Nephron (organoid): ENCODE measurements at regions not wholly inside any gene's neighbourhood (a gene's known extent, or its start where the extent isn't known, plus 50 kb on each side); places are given as distances from the start of the nearest gene placed in this dataset.

ENCODE experiments used
- H3K27ac Mint-ChIP-seq, 3 experiments: 2 replicates each; pipeline ENCODE4 v1.8.0; 2020; ENCODE audit warnings: mixed read lengths in 3 of 3, mild to moderate bottlenecking in 2 of 3, moderate library complexity in 1 of 3
- H3K27me3 Mint-ChIP-seq: 2 replicates; pipeline ENCODE4 v1.8.0; 2021; ENCODE audit warnings: low read depth, mild to moderate bottlenecking, moderate library complexity, mixed read lengths
- H3K36me3 Mint-ChIP-seq: 2 replicates; pipeline ENCODE4 v1.8.0; 2020; ENCODE audit warnings: low read depth, mixed read lengths
- H3K4me1 Mint-ChIP-seq: 2 replicates; pipeline ENCODE4 v1.8.0; 2020; ENCODE audit warnings: mixed read lengths
- H3K4me3 Mint-ChIP-seq, 3 experiments: 2 replicates each; pipeline ENCODE4 v1.8.0; 2020; ENCODE audit warnings: mild to moderate bottlenecking in 3 of 3, mixed read lengths in 3 of 3, moderate library complexity in 2 of 3
- H3K9me3 Mint-ChIP-seq: 2 replicates; pipeline ENCODE4 v1.8.0; 2020; ENCODE audit warnings: mixed read lengths
- CTCF ChIP-seq, 3 experiments: fragments of 200-600 bp; sonication (generic); IDR thresholded peaks; one replicate each; pipeline ENCODE4 v1.5.0; 2021; ENCODE audit warnings: antibody characterized with exemption in 3 of 3; ENCODE audit not compliant: unreplicated experiment in 3 of 3

- Mint-ChIP-seq H3K4me3 (no peak overlapping the region), H3K36me3 (no peaks in the 10 kb centered on the region), H3K27me3 (peaks cover 41% of the 10 kb centered on the region), H3K27ac (no peak overlapping the region), H3K9me3 (no peaks in the 10 kb centered on the region), H3K4me1 (no peaks in the 10 kb centered on the region)
- no peak for TF ChIP-seq CTCF (IDR thresholded peaks at IDR 0.05; ENCODE audit: unreplicated experiment in 3 of 3)
Measured at GRCh38 chr12:125320177-125320576, 254.9 kb downstream of the AACS start.

- Mint-ChIP-seq H3K4me1 (no peaks in the 10 kb centered on the region), H3K36me3 (no peaks in the 10 kb centered on the region), H3K27me3 (peaks cover 46% of the 10 kb centered on the region), H3K27ac (no peak overlapping the region), H3K4me3 (no peak overlapping the region), H3K9me3 (peaks cover 7% of the 10 kb centered on the region)
- TF ChIP-seq CTCF (IDR thresholded peaks at IDR 0.05; ENCODE audit: unreplicated experiment in 3 of 3), result no peak
Measured at GRCh38 chr12:125324861-125325490, 259.7 kb downstream of the AACS start.

- Mint-ChIP-seq H3K36me3 (no peaks in the 10 kb centered on the region), H3K4me1 (no peaks in the 10 kb centered on the region), H3K27me3 (peaks cover 63% of the 10 kb centered on the region), H3K9me3 (peaks cover 7% of the 10 kb centered on the region), H3K4me3 (peak overlapping the region in 2 of 3 experiments; percentile 28 to 41), H3K27ac (no peak overlapping the region)
- no peak for TF ChIP-seq CTCF (IDR thresholded peaks at IDR 0.05; ENCODE audit: unreplicated experiment in 3 of 3)
Measured at GRCh38 chr12:125329239-125330102, 264.2 kb downstream of the AACS start.

GRCh38 chr12:125330645-125331341, 265.6 kb downstream of the AACS start:
- H3K36me3 Mint-ChIP-seq, result no peaks in the 10 kb centered on the region
- H3K4me1 Mint-ChIP-seq, result no peaks in the 10 kb centered on the region
- H3K27me3 Mint-ChIP-seq, result peaks cover 68% of the 10 kb centered on the region
- H3K4me3 Mint-ChIP-seq, result peak overlapping the region; percentile 60 to 70 (median 68)
- peaks cover 7% of the 10 kb centered on the region for H3K9me3 Mint-ChIP-seq
- TF ChIP-seq CTCF (IDR thresholded peaks at IDR 0.05; ENCODE audit: unreplicated experiment in 3 of 3), result peak; percentile 90 to 94 (median 92)
- no peak overlapping the region for H3K27ac Mint-ChIP-seq

GRCh38 chr12:125331342-125332052, 266.3 kb downstream of the AACS start:
- Mint-ChIP-seq H3K27ac (no peak overlapping the region), H3K27me3 (peaks cover 61% of the 10 kb centered on the region), H3K36me3 (no peaks in the 10 kb centered on the region), H3K4me3 (peak overlapping the region; percentile 60 to 70 (median 68)), H3K9me3 (peaks cover 7% of the 10 kb centered on the region), H3K4me1 (no peaks in the 10 kb centered on the region)
- TF ChIP-seq CTCF (IDR thresholded peaks at IDR 0.05; ENCODE audit: unreplicated experiment in 3 of 3), result no peak
